ENCODE measurements at regions not wholly inside any gene's neighbourhood (a gene's known extent, or its start where the extent isn't known, plus 50 kb on each side); places are given as distances from the start of the nearest gene placed in this dataset.

DNA sequence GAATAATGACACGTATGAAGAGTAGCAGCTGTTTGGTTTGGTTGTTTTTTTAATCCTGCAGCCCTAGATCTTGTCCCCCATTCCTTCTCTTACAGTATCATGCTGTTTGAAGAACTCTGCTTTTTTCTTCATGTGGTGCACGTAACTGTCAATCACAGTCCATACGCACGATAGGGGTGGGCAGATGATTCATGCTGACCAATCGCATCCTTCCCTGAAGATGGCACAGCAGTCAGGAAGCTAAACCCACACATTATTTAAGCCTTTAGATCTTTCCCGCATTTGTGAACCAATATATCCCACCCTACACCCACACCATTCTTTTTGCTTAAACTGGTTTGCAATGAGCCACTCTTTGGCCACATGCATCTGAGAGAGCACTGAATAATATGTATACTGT is 158.9 kb upstream of the PLEKHA5 start:
- no peak for DNase-seq (ENCODE audit: low spot score)

DNA sequence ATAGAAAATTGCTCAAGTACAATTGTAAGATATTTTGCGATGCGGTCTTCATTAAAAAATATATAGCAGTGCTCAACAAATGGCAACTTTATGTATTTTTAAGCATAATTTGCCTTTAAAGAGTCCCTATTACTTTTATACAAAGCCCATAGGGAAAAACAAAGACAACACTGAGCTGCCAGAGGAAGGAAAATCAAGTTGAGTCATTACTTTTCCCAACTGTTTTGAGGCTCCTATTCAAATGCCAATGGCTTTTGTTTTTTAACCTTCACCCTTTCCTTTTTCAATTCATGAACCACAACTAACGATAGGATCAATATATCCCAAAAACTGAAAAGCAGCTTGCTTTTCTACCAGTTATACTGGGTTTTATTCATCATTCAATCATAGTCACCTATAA is 157.6 kb upstream of the PLEKHA5 start:
- no peak for DNase-seq (ENCODE audit: low spot score)

DNA sequence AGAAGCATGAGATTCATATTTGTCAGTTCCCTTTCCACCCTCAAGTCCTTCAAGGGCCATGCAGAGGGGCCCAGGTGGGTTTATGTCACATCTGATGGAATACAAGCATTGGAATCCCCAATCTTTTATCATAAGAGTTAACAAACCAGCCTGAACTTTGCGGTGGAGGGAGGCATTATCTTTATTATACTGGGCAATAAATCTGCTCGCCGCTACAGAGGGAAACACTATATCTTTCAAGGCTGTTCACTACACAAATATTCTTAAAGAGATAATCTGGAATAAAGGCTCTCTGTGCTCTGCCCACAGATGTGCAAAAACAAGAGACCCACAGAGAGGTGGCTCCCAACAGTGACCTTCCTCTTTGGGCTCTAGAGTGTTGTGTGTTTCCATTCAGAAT is 153.6 kb upstream of the PLEKHA5 start:
- no peak for DNase-seq (ENCODE audit: low spot score)

DNA sequence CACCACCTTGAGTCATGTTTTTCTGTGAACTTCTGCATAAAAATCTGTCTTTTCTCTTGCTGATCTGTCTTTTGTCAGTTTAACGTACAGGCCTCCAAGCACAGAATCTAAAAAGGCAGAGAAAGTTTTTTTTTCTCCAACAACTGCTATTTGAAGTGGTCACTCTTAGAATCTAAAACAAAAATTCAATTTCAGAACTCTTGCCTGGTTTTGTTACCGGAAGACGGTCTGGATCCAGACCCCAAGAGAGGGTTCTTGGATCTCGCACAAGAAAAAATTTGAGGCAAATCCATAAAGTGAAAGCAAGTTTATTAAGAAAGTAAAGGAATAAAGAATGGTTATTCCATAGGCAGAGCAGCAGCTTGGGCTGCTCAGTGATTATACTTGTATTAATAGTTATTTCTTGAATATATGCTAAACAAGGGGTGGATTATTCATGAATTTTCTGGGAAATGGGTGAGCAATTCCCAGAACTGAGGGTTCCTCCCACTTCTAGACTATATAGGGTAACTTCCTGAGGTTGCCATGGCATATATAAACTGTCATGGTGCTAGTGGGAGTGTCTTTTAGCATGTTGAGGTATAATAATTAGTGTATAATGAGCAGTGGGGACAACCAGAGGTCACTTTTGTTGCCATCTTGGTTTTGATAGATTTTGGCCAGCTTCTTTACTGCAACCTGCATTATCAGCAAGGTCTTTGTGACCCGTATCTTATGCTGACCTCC is 150.0 kb upstream of the PLEKHA5 start:
- no peak for DNase-seq (ENCODE audit: low spot score)

DNA sequence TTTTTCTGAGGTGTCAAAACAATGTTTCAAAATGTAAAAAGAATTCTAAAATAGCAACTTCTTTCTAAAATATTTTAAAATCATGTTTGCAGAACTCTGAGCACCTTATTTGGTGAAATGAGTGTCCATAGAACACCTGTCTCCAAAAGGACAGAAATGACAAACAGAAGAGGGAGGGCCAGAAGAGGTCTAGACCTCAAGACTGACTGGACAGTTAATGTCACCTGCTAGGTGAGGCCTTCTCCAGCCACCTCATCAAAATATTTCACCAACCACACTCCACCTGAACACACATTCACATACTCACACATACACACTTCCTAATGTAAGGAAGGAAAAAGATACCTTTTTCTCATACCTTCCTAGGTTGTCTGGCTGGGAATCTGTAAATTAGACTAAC is 147.8 kb upstream of the PLEKHA5 start:
- DNase-seq (ENCODE audit: low spot score) = no peak

DNA sequence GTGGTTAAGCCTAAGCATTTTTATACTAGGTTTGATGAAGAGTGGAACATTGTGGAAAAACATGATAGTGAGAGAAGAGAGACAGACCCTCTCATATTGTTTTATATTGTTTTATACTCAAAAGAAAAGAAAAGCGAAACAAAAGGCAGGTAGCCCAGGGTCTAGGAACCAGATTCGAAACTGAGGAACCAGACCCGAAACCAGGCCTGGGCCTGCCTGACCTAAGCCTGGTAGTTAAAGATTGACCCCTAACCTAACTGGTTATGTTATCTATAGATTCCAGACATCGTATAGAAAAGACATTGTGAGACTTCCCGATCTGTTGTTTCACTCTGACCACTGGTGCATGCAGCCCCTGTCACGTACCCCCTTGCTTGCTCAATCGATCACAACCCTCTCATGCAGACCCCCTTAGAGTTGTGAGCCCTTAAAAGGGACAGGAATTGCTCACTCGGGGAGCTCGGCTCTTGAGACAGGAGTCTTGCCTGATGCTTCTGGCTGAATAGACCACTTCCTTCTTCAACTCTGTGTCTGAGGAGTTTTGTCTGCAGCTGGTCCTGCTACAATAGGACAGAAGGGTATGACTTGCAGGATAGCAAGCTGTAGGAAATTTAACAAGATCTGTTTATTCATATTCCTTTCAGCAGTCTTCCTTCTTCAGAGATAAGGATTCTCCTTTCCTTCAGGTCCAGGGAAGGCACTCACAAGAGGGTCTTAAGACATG is 147.1 kb upstream of the PLEKHA5 start:
- no peak for DNase-seq (ENCODE audit: low spot score)

DNA sequence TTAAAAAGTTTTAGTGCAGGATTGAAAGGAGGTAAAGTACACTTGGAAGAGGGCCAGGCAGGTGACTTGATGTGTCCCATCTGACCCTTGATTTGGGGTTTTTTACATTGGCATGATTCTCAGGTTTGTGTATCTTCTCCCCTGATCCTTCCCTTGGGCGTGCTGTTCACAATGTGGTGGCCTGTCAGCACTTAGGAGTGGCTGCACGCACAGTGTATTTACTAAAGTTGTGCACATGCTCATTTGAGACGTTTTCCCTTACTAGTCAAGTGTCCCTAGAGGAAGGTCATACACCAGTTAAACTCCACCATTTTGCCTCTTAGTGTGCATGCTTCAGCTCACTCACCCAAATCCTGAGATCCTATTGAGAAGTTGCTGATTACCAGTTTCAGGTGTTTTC is 145.7 kb upstream of the PLEKHA5 start:
- no peak for DNase-seq (ENCODE audit: low spot score)

DNA sequence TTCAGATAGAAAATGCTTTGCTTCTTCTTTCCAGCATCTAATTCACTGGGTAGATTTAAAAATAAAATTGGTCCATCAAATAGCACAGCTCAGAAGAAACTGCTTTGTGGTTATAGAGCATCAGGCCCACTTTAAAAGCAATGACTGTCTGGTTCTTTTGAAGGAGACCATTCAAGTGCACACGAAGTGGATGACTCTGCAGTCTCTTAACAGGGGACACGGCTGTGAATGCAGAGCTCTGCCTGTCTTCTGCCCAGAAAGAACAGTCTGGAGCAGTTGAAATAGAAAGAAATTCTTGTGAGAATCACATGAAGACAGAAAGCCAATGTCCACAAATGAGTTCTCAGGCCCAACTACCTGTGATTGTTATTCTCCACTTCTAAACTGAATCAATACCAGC is 138.7 kb upstream of the PLEKHA5 start:
- DNase-seq (ENCODE audit: low spot score) = no peak

DNA sequence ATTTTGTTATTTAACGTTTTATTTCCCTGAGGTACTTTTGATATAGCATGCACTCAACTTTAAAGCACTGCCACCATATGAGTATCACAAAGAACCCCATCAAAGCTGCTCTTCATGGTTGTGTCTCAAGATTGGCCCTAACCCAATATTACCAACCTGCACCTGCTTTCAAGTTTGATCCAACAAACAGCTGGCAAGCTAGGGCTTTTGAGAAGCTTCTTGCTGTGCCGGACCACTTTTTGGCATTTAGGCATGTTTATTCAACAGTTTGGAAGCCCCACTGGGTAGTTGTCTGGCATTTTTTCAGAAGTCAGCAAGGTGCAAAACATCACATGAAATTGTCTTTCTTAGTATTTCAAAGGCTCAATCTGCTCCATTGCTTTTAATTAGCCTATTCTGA is 137.2 kb upstream of the PLEKHA5 start:
- DNase-seq (ENCODE audit: low spot score) = no peak

DNA sequence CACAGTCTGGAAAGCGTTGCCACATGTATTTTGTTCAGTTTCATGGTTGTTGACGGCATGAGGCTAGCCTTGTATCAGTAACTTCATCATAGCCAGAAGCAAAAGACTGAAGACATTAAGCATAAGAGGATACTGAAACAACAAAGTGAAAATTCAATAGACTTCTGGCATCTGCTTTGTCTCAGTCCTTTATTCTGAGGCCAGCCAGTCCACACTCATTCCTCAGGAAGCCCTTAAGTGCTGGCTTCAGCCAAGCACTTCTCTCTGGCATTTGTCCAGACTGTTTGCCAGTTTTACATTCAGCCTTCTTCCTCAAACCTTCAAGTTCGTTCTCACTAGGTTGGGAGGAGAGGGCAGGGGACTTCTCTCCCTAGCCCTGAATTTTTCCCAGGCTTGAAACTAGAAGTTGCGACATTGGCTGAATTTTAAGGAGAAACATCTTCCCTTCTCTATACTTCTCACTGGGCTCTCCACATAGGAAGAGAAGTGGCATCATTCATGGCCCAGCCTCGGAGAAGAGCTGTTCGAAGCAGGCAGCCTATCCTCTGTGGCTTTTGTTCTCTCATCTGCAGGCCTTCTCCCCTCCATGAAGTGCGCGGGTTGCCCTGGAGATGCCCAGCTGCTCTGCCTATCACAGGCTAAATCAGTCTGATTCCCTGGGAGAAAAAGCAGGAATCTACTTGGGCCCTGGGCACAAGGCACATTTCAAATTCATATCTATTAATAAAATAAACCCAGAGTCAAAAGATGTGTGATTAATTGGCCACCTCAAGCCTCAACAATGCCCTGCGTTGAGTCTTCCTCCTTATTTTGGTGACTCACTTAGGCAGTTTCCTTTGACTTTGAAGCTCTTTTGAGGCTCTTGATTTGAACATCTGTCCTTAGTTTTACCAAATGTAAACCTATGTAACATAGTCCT is 130.9 kb upstream of the PLEKHA5 start:
- peak; percentile 67 for DNase-seq (ENCODE audit: low spot score)

DNA sequence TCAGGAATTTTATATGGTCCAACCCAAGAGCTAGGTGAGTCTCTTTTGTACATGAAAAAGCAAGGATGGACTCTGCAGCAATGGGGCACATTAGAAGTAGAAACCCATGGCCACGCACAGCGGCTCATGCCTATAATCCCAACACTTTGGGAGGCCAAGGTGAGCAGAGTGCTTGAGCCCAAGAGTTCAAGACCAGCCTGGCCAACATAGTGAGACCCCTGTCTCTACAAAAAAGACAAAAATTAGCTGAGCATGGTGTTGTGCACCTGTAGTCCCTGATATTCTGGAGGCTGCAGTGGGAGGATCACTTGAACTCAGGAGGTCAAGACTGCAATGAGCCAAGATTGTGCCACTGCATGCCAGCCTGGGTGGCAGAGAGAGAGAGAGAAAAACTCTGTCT is 128.7 kb upstream of the PLEKHA5 start:
- no peak for DNase-seq (ENCODE audit: low spot score)

DNA sequence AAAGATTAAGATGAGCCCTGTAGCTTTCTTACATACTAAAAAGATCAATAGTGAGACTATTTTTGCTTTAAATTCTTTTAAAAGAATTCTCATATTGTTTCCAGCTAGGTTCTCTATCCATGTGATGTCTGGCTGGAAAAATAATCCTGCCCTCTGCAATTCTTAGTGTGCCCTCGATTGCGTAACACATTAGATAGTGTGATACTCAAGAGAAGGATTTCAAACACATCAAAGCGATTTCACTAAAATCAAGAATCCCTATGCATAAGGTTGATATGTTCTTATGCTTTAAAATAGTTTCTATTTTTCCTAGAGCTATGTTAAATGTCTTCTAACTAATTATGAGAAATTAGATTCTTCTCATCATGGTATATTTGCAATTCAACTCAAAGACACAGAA is 127.3 kb upstream of the PLEKHA5 start:
- DNase-seq (ENCODE audit: low spot score) = no peak

DNA sequence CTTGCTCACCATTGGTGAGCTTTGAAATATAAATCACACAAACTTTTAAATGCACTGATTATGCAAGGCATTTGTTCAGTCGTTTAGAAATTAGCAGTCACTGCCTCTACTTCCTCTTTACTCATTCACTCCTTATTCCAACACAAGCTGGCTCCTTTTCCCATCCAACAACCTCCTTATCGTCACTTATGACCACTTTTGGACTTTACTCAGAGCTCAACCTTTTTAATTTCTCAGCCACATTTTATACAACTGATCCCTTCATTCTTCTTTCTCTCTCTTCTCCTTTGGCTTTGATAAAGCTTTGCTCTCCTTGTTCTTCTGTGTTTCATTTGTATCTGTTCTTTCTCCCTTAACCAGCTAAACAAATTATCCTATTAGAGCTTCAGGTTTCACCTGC is 126.4 kb upstream of the PLEKHA5 start:
- DNase-seq (ENCODE audit: low spot score) = no peak

DNA sequence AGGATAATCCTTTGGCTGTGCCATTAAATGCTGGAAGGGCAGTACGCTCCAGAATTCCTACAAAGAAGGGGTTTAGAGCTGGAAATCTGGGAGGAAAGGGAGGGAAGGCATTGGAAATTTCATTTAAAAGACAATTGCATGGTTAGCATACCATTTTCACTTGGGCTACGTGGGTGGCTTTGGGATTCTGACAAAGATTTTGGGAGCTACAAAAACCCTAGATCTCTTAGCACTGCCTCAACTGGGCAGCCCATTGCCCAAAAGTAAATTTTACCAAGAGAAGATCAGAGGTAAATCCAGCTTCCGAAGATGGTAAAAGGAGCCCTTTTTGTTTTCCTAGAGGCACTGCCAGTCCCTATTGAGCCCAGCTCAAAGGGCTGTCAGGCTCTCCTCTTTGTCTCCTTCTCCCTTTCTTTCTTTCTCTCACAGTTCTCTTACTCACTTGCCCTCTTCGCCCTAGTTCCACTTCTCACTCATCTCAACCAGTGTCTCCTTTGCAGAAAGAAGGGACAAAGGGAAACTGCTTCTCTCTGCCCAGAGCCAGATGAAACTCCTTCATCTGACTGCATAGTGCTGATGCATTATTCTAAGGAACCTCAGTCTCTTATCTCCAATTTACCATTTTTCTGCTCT is 125.4 kb upstream of the PLEKHA5 start:
- DNase-seq (ENCODE audit: low spot score) = no peak

DNA sequence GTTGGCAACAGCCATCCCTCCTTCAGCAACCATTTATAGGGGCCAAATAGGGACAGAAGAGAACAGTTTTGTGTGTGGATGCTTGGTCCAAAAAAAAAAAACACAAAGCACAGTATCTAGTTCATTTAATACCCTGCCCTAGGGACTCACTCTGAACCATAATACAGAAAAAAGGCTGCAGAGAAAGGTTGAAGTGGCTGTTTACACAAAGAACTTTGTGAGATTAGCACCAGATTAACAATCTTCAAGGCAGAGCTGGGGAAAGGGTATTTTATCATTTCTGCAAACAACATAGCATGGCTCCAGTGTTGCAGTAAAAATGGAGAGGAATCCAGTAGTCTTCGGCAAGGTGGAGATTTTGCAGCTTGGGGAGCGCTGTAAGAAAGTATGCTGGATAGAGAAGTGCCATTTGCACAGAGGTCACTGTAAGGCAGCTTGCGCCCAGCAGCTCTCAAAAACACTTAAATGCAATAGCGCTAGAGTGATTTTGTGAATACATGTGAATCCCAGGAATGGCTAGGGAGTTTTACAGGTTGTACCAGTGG is 124.2 kb upstream of the PLEKHA5 start:
- no peak for DNase-seq (ENCODE audit: low spot score)

DNA sequence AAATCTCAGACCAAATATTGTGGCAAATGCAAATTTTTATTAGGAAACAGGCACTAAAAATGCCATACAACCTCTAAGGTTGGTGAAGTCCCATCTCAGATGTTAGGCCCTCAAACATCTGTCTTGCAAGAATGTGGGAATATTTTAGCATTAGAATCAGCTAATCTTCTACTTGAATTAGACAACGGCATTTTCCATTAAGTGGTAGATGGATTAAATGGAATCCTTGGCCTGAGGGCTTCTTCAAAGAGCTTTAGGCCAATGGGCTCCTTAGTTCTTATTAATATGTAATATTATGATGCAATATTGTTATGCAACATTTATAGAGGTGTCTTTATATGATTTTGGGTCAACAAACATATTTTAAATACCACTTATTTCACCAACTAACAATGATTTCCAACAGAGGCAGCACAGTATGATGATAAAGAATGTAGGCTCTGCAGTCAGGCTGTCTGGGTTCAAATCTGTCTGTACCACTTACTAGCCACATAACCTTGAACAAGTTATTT is 122.9 kb upstream of the PLEKHA5 start:
- no peak for DNase-seq (ENCODE audit: low spot score)

DNA sequence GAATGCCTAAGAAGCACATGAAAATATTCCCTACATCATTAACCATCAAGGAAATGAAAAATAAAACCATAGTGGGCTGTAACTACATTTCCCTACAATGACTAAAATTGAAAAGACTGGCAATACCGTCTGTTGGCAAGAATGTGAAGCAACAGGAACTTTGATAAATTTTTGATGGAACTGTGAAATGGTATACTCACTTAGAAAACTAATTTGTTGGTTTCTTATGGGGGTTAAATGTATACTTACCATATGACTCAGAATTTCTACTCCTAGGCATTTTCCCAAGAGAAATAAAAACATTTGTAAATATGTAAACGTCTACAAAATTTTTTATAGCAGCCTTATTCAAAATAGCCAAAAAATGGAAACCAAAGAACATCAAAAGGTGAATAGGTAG is 121.4 kb upstream of the PLEKHA5 start:
- DNase-seq (ENCODE audit: low spot score) = no peak

DNA sequence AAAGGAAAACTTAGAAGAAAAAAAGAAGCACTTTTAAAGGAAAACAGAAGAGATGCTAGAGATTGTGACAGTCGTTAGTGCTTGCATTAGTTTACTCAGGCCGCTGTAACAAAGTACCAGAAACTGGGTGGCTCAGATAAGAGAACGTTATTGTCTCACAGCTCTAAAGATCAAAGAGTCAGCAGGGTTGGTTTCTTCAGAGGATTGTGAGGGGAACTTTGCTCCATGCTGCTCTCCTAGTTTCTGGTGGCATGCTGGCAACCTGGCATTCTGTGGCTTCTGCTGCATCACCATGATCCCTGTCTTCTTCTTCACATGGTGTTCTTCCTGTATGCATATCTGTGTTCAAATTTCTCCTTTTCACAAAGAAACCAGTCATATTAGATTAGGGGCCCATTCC is 119.4 kb upstream of the PLEKHA5 start:
- no peak for DNase-seq (ENCODE audit: low spot score)

DNA sequence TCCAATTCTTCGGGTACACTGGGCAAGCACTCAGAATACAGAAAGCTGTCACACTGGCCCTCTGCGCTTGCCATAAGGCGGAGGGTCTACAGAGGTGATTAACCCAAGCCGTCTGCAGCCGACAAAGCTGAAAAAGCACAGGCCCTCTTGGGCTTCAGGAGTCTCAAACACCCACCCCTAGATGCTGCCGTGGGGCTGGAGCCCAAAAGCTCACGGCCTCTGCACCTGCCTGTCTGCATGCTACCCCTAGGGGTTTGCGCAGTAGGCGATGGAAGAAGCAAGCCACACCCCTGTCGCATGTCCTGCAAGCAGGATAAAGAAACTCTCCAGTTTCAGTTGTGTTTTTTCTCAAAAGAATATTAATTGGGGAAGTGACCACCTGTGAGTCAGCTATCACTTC is 118.8 kb upstream of the PLEKHA5 start:
- no peak for DNase-seq (ENCODE audit: low spot score)

DNA sequence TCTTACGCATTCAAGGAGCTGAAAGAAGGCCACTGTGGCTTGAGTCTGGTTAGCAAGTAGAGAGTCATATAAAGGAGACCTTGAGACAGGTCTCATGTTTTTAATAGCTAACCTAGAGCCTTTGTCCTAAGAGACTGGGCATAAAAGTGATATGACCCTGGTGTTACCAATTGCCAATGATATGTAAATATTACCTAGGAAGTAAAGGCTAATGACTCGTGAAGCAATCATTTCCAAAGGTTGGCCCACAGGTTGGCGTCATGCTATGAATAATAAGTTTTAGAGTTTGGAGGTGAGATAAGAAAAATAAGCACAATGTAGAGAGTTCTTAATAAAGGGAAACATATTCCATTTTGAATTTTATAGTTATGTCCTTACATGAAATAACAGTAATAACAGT is 116.6 kb upstream of the PLEKHA5 start:
- no peak for DNase-seq (ENCODE audit: low spot score)

DNA sequence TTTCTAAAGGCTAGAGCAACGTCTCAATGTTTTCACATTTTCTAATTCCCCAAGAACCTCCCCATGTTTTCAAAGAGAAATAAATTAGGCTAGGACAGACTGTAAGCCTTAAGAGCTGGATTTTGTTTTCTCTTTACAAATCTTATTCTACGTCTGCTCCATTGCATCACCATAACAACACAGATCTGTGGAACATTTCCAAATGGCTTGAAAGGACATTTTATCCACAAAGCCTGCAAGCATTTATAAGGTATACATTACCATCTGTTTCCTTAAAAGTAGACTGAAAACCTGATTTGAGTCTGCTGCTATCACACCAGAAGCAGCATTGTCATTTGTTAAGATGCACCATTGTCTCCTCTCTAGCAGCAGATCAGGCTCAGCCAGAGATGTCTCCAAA is 115.3 kb upstream of the PLEKHA5 start:
- no peak for DNase-seq (ENCODE audit: low spot score)

DNA sequence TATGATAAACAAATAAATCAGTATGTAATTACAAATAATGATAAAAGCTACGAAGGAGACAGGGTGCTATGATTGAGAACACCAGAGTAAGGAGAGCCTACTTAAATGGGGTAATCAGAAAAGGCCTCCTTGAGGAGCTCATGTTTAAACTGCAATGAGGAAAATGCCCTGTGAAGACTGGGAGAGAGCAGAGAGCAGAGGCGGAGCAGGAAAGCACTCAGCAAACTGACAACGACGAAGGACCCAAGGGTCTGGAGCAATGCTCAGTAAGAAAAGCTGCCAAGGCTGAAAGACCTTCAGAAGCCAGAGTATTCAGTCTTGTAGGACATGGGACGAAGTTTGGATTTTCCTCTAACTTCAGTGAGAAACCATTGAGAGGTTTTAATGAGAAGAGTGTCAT is 114.2 kb upstream of the PLEKHA5 start:
- DNase-seq (ENCODE audit: low spot score) = no peak
